Embryonic facial prominence (tissue), 1 donor: ENCODE measurements at regions not wholly inside any gene's neighbourhood (a gene's known extent, or its start where the extent isn't known, plus 50 kb on each side); places are given as distances from the start of the nearest gene placed in this dataset.

Source experiments
- DNase-seq: peaks from one replicate; pipeline ENCODE4 v3.0.0-alpha.2; 2016; ENCODE audit errors: extremely low spot score

DNA sequence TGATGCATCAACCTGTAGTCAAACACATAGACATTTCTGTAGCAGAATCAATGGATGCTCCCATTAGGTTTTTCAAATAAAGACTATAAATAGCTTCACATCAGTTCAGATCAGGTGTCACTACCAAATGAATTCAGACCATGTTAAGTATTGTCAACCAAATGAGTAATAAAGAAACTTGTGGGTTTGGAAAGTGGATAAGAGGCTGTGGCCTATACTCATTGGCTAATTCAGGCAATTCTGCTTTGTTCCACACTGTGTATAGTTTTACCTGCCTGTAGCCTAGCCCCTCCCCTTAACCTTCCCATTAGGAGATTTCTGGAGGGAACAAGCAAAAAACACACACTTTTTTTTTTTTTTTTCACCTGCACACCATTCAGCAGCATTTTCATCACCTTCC, 321.2 kb downstream of the HLX start:
- no peak for DNase-seq

DNA sequence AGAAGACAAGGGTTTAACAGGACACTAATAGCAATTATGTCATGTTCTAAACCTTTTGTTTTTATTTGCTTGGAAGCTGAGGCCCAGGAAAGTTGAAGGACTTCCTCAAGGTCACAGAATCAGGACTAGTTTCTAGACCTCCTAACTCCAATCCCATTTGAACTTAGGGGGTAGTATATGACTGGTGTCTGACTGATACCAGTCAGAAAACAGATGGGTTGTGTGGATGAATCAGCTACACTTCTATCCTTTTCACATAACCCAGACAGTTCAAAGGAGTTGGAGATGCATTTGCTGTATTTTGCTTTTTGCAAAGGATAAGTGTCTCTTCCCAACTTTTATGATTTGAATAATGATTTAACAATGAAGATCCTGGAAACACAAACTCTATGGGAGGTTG, 322.5 kb downstream of the HLX start:
- DNase-seq: no peak

- no peak for DNase-seq
Measured at GRCh38 chr1:221203224-221204054, 324.2 kb downstream of the HLX start.

- no peak for DNase-seq
Measured at GRCh38 chr1:221204055-221204833, 325.0 kb downstream of the HLX start.

- no peak for DNase-seq
Measured at GRCh38 chr1:221206076-221206475, 326.8 kb downstream of the HLX start.

GRCh38 chr1:221212926-221213325, 333.7 kb downstream of the HLX start:
- DNase-seq: no peak

DNA sequence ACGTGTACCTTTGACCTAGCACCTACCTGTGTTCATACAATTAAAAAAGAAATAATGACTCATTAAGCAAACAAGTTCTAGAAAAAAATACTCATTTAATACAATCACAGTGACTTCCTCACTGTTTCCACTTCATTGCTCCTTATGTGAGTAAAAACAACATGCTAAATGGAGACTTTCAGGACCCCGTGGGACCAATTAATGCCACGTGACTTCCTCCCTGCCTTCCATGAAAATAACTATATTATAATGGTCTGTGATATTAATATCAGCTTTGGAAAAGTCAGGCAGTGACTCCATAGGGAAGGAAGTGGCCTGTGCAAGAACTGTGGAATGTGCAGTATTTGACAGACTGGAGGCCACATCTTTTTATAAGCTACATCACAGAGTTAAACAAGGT, 337.8 kb downstream of the HLX start:
- DNase-seq: no peak

DNA sequence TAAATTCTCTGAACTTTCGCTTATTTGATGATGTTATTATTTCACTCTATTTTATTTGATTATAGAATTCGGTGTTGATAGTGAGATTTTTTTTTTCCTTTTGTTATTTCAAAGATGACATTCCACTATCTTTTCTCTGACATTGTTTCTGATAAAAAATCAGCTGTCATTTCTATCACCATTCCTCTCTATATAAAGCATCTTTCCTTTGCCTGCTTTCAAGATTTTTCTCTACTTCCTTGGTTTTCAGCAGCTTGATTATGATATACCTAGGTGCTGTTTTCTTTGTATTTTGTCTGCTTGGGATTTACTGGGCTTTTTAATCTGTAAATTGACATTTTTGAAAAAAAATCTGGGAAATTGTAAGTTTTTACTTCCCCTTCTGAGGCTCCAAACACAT, 344.0 kb downstream of the HLX start:
- DNase-seq: no peak

GRCh38 chr1:221227460-221227859, 348.2 kb downstream of the HLX start:
- no peak for DNase-seq

DNA sequence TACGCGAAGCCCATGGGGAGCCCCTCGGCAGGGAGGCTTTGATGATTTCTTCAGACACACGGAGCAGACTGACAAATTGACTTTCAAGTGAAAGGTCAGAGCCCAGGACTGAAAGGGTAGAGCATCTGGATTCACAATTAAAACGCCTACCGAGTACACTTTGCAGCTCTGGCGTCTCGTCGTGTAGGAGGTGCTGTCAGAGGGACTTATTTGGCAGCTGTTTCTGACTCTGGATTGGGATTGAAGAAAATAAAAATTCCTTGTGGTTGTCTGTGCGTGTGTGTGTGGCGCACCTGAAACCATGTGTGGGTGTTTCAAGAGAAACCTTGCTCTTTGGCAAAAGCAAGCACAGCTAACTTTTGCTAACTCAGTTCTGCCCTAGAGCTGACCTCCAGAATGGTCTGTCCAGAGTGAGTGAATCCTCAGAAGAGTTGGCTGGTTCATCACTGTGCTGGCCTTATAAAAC, 348.7 kb downstream of the HLX start:
- DNase-seq: no peak

DNA sequence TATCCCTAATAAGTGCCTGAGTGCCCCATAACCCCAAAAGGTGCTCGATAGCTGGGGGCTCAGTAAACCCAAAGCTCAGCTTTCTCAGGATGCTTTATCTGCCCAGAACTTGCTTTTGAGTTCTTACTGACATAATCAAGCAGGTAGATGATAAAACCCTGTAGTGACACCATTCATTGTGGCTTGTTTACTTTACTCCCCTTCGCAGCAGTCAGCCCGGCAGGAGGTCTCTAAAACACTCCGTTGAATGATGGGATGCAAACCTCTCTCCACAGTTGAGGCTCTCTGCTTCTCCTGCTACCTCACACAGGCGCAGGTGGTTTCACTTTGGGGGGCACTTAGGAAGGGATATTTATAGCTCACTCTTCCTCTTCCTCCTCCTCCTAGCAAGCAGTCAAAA, 349.4 kb downstream of the HLX start:
- DNase-seq: no peak

DNA sequence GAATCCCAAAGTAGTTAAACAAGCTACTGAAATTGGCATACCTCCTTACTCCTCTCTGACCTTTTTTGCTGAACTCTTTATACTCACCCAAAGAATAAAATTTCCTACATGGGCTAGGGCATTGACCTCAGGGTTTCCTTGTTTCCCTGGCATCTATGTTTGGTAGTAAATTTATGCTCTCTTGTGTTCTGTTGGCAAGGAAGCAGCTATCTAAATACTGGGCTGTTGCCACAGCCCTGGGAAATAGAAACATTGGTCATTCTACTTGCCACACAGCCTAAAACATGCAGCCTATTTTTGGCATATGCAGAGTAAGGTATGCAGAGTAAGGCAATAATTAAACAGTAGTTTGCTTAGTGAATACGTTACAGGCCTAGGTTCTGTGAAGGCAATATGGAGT, 351.4 kb downstream of the HLX start:
- DNase-seq: no peak

DNA sequence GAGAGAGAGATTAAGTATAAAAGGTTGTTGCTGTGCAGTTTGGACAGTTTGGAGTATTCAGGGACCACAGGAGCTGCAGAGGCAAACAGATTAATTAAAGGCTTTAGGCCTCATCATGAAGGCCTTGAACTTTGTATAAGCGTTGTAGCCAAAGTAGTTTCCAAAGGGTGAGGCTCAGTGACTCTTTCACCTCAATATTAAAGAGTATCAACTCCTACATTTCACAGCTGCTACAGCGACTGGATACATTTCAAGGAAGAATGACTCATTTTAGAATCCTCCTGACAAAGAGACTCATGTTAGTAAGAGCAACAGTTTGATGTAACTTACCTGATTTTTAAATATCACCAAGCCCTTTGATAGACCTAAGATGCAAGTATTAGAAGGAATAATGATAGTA, 355.5 kb downstream of the HLX start:
- no peak for DNase-seq

DNA sequence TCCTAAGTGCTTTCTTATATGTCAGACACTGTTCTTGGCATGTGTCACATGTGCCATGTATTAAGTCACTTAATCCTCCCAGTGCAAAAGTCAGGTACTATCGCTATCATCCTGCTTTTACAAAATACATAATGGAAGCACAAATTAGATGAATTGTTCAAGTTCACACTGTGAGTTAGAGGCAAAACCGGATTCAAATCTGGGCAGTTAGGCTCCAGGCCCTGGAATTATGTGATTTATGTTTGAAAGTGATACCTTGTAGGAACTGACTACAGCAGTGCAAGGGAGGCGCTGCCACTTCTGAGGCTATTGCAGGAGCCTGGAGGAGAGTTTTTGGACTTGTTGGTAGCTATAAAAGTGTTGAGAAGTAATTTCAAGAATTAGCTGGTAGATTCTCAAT, 358.3 kb downstream of the HLX start:
- no peak for DNase-seq

DNA sequence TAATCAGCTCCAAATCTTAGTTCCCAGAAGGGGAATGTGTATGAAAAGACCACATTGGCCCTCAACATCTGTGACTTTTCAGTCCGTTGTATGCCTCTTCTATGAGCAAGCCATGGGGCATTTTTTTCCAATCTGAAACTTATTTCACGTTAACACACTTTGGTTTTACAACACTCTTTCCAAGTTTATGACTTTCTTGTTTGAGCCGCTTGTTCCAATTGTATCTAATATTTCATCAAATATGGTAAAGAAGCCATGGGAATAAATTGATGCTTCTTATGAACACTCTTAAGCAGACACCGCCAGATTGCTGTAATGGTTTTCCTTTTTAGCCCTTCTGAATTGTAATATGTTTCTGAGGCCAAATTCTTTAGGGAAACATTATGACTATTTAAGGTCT, 359.9 kb downstream of the HLX start:
- no peak for DNase-seq

DNA sequence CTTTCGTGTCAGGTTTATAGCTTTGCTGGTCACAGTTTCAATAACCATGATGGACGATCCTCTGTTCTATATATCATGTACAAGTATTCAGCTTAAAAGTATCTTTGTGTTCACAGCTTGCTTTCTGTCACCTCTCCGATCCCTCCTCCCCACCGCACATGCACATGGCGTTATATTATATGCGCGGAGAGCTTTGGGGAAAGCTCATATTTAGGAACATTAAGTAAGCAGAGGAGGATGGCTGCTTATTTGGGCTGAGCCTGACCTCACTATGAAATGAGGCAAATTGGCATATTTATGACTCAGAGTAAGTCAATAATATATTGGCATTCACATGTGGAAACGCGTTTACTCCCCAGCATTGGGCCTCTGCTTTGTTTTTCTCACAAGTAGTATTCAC, 360.5 kb downstream of the HLX start:
- no peak for DNase-seq

GRCh38 chr1:221240690-221241089, 361.4 kb downstream of the HLX start:
- no peak for DNase-seq

- no peak for DNase-seq
Measured at GRCh38 chr1:221241157-221241556, 361.9 kb downstream of the HLX start.

DNA sequence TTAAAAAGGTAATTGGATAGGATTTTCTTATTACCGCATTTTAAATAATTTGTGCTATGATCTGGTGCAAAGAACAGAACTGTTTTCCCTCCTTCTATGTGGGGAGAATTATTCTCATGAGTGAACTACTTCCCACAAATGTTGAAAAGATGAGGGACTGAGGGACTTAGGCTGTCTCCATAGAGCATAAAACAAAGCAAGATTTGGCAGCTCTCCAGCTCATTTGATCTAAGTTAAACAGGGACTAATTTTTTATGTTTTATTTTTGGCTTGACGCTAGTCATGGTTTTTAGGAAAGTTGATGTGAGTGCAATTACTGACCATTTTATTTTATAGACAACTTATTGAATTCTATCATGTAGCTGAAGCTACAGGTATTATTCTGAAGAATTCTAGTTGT, 362.3 kb downstream of the HLX start:
- DNase-seq: no peak

GRCh38 chr1:221246067-221246466, 366.8 kb downstream of the HLX start:
- no peak for DNase-seq

DNA sequence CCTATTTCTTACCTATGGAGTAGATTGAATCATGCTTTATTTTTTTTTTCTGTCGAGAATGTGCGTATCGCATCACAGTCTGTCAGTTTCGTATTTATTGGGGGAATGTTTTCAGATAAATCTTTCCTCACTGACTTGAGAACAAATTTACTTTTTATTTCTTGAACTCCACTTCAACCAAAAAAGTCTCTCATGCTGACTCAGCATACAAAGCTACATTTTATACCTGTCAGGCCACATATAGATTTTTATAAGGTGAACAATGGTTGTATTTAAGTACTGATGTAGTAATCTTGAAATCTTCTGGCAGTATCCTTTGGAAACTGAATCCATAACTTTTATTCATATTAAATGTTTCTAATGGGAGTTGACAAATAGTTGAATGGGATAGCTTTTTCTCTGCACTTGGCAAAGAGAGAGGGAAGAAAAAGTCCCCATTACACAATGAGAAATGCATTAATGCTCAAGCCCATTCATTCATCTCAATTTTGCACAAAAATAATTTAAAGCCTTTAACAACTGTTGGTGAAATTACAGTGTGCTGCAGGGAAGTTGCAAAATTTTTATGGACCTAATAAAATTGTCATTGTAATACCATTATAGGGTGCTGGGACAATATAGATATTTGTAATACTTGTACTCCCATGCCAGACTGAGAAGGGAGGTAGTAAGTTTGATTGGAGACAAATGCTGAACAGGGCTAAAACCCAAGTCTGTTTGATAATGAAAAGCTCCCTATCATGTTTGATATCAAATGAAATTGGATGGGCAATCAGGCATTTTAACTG, 367.6 kb downstream of the HLX start:
- no peak for DNase-seq

- DNase-seq: no peak
Measured at GRCh38 chr1:221251580-221251979, 372.3 kb downstream of the HLX start.
